Fibroblast of lung (primary cell): ENCODE measurements at regions not wholly inside any gene's neighbourhood (a gene's known extent, or its start where the extent isn't known, plus 50 kb on each side); places are given as distances from the start of the nearest gene placed in this dataset.

Experiments
- DNase-seq, 2 donors: peaks; one replicate each; pipeline versions ENCODE4 v3.0.0 to v3.0.0-alpha.2; 2010; ENCODE audit warnings: low read depth in 2 of 2
- H2AFZ ChIP-seq: 2 replicates; pipeline ENCODE4 v1.5.1; 2012; ENCODE audit warnings: low read length, control low read depth, inconsistent platforms
- H3K27ac ChIP-seq: 2 replicates; pipeline ENCODE4 v1.5.1; 2011; ENCODE audit warnings: low read length, control low read depth; ENCODE audit not compliant: insufficient read depth
- H3K27me3 ChIP-seq: 2 replicates; pipeline ENCODE4 v1.5.1; 2011; ENCODE audit warnings: mild to moderate bottlenecking, low read length; ENCODE audit not compliant: control insufficient read depth, insufficient read depth
- H3K36me3 ChIP-seq: 2 replicates; pipeline ENCODE4 v1.5.1; 2011; ENCODE audit warnings: low read length; ENCODE audit not compliant: control insufficient read depth, insufficient read depth
- H3K4me1 ChIP-seq: 2 replicates; pipeline ENCODE4 v1.5.1; 2011; ENCODE audit warnings: low read length; ENCODE audit not compliant: control insufficient read depth, insufficient read depth; ENCODE audit errors: extremely low read depth
- H3K4me2 ChIP-seq: 2 replicates; pipeline ENCODE4 v1.5.1; 2011; ENCODE audit warnings: low read length, control low read depth; ENCODE audit not compliant: insufficient read depth; ENCODE audit errors: extremely low read depth
- H3K4me3 ChIP-seq, 4 experiments: fragments of 200-600 bp in 1 of 4; sonication (generic) in 1 of 4; replicated peaks in 1 of 4; 2 replicates each; pipeline ENCODE4 v1.5.1; 2011 to 2016; ENCODE audit warnings: low read length in 4 of 4, low read depth in 3 of 4, mild to moderate bottlenecking in 3 of 4, control low read depth in 2 of 4, inconsistent platforms in 1 of 4, mixed read lengths in 1 of 4; ENCODE audit not compliant: insufficient read depth in 1 of 4; ENCODE audit errors: control extremely low read depth in 1 of 4
- H3K79me2 ChIP-seq: 2 replicates; pipeline ENCODE4 v1.5.1; 2012; ENCODE audit warnings: mild to moderate bottlenecking, low read length, inconsistent platforms; ENCODE audit not compliant: control insufficient read depth, insufficient read depth
- H3K9ac ChIP-seq: 2 replicates; pipeline ENCODE4 v1.5.1; 2011; ENCODE audit warnings: mild to moderate bottlenecking, low read length, control low read depth; ENCODE audit not compliant: insufficient read depth
- H3K9me3 ChIP-seq: 2 replicates; pipeline ENCODE4 v1.5.1; 2012; ENCODE audit warnings: low read depth, low read length; ENCODE audit not compliant: control insufficient read depth, insufficient read depth
- H4K20me1 ChIP-seq: 2 replicates; pipeline ENCODE4 v1.5.1; 2011; ENCODE audit warnings: low read length; ENCODE audit not compliant: control insufficient read depth, insufficient read depth; ENCODE audit errors: extremely low read depth
- EZH2 ChIP-seq: IDR thresholded peaks from 2 replicates; pipeline ENCODE4 v1.5.1; 2012; ENCODE audit warnings: low read length, control low read depth, mild to moderate bottlenecking; ENCODE audit errors: missing control alignments
- TF ChIP-seq, protein P1 (sequence below), 2 donors: IDR thresholded peaks in 1 of 2; conservative IDR thresholded peaks in 1 of 2; 1 replicate in 1 of 2; 2 replicates in 1 of 2; pipeline ENCODE4 v1.5.1; 2011 to 2012; ENCODE audit warnings: low read length in 2 of 2, control low read depth in 1 of 2, inconsistent platforms in 1 of 2, low read depth in 1 of 2, mild to moderate bottlenecking in 1 of 2

DNA sequence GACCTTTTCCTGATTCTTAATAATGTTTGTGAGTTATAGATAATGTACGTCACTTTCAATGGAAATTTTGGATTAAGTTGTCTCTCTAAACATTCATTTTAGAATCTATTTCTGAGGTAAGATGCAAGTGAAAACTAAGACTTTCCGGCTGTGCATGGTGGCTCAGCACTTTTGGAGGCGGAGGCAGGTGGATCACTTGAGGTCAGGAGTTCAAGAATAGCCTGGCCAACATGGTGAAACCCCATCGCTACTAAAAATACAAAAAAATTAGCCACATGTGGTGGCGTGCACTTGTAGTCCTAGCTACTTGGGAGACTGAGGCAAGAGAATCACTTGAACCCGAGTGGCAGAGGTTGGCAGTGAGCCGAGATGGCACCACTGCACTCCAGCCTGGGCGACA lies 524.6 kb upstream of the SLIT2 start:
- H3K9me3 ChIP-seq: no peaks in the 10 kb centered on the region
- no peaks in the 10 kb centered on the region for H4K20me1 ChIP-seq
- H3K9ac ChIP-seq: no peak overlapping the region
- TF ChIP-seq, protein P1, sequence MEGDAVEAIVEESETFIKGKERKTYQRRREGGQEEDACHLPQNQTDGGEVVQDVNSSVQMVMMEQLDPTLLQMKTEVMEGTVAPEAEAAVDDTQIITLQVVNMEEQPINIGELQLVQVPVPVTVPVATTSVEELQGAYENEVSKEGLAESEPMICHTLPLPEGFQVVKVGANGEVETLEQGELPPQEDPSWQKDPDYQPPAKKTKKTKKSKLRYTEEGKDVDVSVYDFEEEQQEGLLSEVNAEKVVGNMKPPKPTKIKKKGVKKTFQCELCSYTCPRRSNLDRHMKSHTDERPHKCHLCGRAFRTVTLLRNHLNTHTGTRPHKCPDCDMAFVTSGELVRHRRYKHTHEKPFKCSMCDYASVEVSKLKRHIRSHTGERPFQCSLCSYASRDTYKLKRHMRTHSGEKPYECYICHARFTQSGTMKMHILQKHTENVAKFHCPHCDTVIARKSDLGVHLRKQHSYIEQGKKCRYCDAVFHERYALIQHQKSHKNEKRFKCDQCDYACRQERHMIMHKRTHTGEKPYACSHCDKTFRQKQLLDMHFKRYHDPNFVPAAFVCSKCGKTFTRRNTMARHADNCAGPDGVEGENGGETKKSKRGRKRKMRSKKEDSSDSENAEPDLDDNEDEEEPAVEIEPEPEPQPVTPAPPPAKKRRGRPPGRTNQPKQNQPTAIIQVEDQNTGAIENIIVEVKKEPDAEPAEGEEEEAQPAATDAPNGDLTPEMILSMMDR (conservative IDR thresholded peaks at IDR 0.05 in 1 of 2, IDR thresholded peaks at IDR 0.05 in 1 of 2; ENCODE audit: low read depth in 1 of 2, low read length in 2 of 2): no peak
- TF ChIP-seq EZH2: no peak
- no peak for DNase-seq
- no peak overlapping the region for H2AFZ ChIP-seq
- H3K27ac ChIP-seq: no peak overlapping the region
- no peaks in the 10 kb centered on the region for H3K79me2 ChIP-seq
- no peaks in the 10 kb centered on the region for H3K27me3 ChIP-seq
- H3K4me1 ChIP-seq: peaks cover 3% of the 10 kb centered on the region
- H3K36me3 ChIP-seq: no peaks in the 10 kb centered on the region
- H3K4me3 ChIP-seq: no peak overlapping the region
- H3K4me2 ChIP-seq: no peak overlapping the region

DNA sequence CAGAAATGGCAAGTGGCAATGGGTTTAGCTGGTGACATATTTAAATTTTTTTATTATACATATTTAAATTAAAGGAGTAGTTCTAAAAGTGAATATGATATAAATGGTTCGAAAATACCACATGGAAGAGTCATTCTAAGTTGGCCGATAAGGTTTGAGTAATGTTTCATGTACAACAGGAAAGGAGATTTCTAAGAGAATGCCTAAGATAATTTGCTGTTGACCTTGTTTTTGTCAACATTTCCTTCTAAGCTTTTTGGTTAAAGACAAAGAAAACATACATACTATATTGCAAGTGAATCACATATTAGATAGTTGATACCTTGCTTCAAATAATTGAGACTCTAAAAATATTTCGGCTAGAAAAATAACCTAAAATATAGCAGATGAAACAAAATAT lies 526.6 kb upstream of the SLIT2 start:
- no peak overlapping the region for H3K4me2 ChIP-seq
- no peaks in the 10 kb centered on the region for H3K36me3 ChIP-seq
- no peak for DNase-seq
- no peaks in the 10 kb centered on the region for H3K27me3 ChIP-seq
- H3K27ac ChIP-seq: no peak overlapping the region
- H4K20me1 ChIP-seq: no peaks in the 10 kb centered on the region
- peaks cover 3% of the 10 kb centered on the region for H3K4me1 ChIP-seq
- H2AFZ ChIP-seq: no peak overlapping the region
- no peak overlapping the region for H3K4me3 ChIP-seq
- H3K79me2 ChIP-seq: no peaks in the 10 kb centered on the region
- no peaks in the 10 kb centered on the region for H3K9me3 ChIP-seq
- no peak overlapping the region for H3K9ac ChIP-seq
- TF ChIP-seq, protein P1 (conservative IDR thresholded peaks at IDR 0.05 in 1 of 2, IDR thresholded peaks at IDR 0.05 in 1 of 2; ENCODE audit: low read depth in 1 of 2, low read length in 2 of 2): no peak
- no peak for TF ChIP-seq EZH2

DNA sequence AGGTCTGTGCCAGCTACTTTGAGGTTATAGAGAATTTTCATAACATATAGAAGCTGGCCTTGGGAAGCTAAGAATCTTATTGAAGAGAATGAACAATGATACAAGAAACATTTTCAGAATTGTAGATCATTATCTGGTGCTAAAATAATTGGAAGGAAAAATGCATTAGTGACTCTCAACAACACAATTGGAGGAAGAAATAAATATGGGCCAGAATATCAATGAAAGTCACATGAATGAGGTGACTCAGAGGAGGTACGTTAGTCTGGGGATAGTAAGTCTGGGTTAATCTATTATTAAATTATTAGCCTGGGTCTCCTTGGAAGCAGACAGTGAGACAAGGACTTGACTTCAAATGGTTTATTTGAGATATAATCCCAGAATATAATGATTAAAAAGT lies 529.3 kb upstream of the SLIT2 start:
- Histone ChIP-seq H3K4me2 (no peak overlapping the region), H4K20me1 (no peaks in the 10 kb centered on the region), H3K4me1 (no peaks in the 10 kb centered on the region), H3K9me3 (no peaks in the 10 kb centered on the region), H3K4me3 (no peak overlapping the region), H3K9ac (no peak overlapping the region), H3K27me3 (no peaks in the 10 kb centered on the region), H3K79me2 (no peaks in the 10 kb centered on the region), H2AFZ (no peak overlapping the region), H3K36me3 (no peaks in the 10 kb centered on the region), H3K27ac (no peak overlapping the region)
- no peak for TF ChIP-seq EZH2
- TF ChIP-seq, protein P1 (conservative IDR thresholded peaks at IDR 0.05 in 1 of 2, IDR thresholded peaks at IDR 0.05 in 1 of 2; ENCODE audit: low read depth in 1 of 2, low read length in 2 of 2): no peak
- DNase-seq: no peak
